ENCODE measurements at regions not wholly inside any gene's neighbourhood (a gene's known extent, or its start where the extent isn't known, plus 50 kb on each side); places are given as distances from the start of the nearest gene placed in this dataset.

DNA sequence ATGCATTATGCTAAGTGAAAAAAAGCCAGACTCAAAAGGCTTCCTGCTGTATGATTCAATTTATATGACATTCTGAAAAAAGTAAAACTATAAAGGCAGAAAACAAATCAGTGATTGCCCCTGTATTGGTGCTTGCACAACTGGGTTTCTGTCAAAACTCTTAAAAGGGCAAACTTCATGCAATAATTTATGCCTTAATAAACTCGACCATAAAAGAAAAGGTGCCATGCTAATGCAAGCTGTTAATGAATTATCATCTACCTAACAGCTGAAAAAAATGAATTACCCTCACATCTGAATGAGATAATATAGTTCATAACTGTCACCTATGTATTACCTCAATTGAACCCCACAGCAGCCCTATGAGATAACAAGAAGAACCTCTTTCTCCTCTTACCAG, 120.8 kb upstream of the ATP1A1 start:
- TF ChIP-seq, protein P1, sequence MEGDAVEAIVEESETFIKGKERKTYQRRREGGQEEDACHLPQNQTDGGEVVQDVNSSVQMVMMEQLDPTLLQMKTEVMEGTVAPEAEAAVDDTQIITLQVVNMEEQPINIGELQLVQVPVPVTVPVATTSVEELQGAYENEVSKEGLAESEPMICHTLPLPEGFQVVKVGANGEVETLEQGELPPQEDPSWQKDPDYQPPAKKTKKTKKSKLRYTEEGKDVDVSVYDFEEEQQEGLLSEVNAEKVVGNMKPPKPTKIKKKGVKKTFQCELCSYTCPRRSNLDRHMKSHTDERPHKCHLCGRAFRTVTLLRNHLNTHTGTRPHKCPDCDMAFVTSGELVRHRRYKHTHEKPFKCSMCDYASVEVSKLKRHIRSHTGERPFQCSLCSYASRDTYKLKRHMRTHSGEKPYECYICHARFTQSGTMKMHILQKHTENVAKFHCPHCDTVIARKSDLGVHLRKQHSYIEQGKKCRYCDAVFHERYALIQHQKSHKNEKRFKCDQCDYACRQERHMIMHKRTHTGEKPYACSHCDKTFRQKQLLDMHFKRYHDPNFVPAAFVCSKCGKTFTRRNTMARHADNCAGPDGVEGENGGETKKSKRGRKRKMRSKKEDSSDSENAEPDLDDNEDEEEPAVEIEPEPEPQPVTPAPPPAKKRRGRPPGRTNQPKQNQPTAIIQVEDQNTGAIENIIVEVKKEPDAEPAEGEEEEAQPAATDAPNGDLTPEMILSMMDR (IDR thresholded peaks at IDR 0.05): no peak
- TF ChIP-seq EP300 (IDR thresholded peaks at IDR 0.05) (no peak), POLR2A (IDR thresholded peaks at IDR 0.05) (no peak)
